ENCODE measurements at regions not wholly inside any gene's neighbourhood (a gene's known extent, or its start where the extent isn't known, plus 50 kb on each side); places are given as distances from the start of the nearest gene placed in this dataset.

- no peak overlapping the region for H3K4me3 ChIP-seq (replicated peaks in 1 of 2; ENCODE audit: low read depth in 2 of 2, low read length in 2 of 2)
- no peak for TF ChIP-seq CTCF (IDR thresholded peaks at IDR 0.05; ENCODE audit: low read depth, low read length)
- peak in 1 of 2 donors; percentile 14 for DNase-seq (ENCODE audit: low read depth in 2 of 2)
Observed at GRCh38 chr20:51206032-51206662, 183.2 kb upstream of the KCNG1 start.

GRCh38 chr20:51204794-51205193, 181.9 kb upstream of the KCNG1 start:
- no peak overlapping the region for H3K4me3 ChIP-seq (replicated peaks in 1 of 2; ENCODE audit: low read depth in 2 of 2, low read length in 2 of 2)
- DNase-seq (ENCODE audit: low read depth in 2 of 2): no peak
- TF ChIP-seq CTCF (IDR thresholded peaks at IDR 0.05; ENCODE audit: low read depth, low read length): no peak

GRCh38 chr20:51204051-51204715, 181.3 kb upstream of the KCNG1 start:
- no peak for DNase-seq (ENCODE audit: low read depth in 2 of 2)
- no peak overlapping the region for H3K4me3 ChIP-seq (replicated peaks in 1 of 2; ENCODE audit: low read depth in 2 of 2, low read length in 2 of 2)
- TF ChIP-seq CTCF (IDR thresholded peaks at IDR 0.05; ENCODE audit: low read depth, low read length): no peak

- no peak overlapping the region for H3K4me3 ChIP-seq (replicated peaks in 1 of 2; ENCODE audit: low read depth in 2 of 2, low read length in 2 of 2)
- TF ChIP-seq CTCF (IDR thresholded peaks at IDR 0.05; ENCODE audit: low read depth, low read length): no peak
Observed at GRCh38 chr20:51202304-51202703, 179.4 kb upstream of the KCNG1 start.

GRCh38 chr20:51199920-51200319, 177.0 kb upstream of the KCNG1 start:
- no peak for TF ChIP-seq CTCF (IDR thresholded peaks at IDR 0.05; ENCODE audit: low read depth, low read length)
- DNase-seq (ENCODE audit: low read depth in 2 of 2): no peak
- no peak overlapping the region for H3K4me3 ChIP-seq (replicated peaks in 1 of 2; ENCODE audit: low read depth in 2 of 2, low read length in 2 of 2)

More at GRCh38 chr20:51202304-51202703, 179.4 kb upstream of the KCNG1 start:
- no peak for DNase-seq (ENCODE audit: low read depth in 2 of 2)

GRCh38 chr20:51198876-51199523, 176.1 kb upstream of the KCNG1 start:
- H3K4me3 ChIP-seq (replicated peaks in 1 of 2; ENCODE audit: low read depth in 2 of 2, low read length in 2 of 2): no peak overlapping the region
- TF ChIP-seq CTCF (IDR thresholded peaks at IDR 0.05; ENCODE audit: low read depth, low read length): no peak
- DNase-seq (ENCODE audit: low read depth in 2 of 2): no peak

Data from cardiac fibroblast (primary cell).